ENCODE measurements at regions not wholly inside any gene's neighbourhood (a gene's known extent, or its start where the extent isn't known, plus 50 kb on each side); places are given as distances from the start of the nearest gene placed in this dataset.
"Not testable (repeated sequence)": the region's sequence is repeated elsewhere in the genome, so short reads cannot be mapped to it uniquely, and the experiment has no call there.

- not testable (repeated sequence) for DNase-seq
These were observed 260.9 kb downstream of the BLID start for GRCh38 chr11:121855138-121855537.

GRCh38 chr11:121844016-121844415 lies 272.0 kb downstream of the BLID start:
- no peak for DNase-seq

- no peak for DNase-seq
These were observed 273.8 kb downstream of the BLID start for GRCh38 chr11:121842192-121842585.

- no peak for DNase-seq
These were observed 274.4 kb downstream of the BLID start for GRCh38 chr11:121841487-121842191.

DNA sequence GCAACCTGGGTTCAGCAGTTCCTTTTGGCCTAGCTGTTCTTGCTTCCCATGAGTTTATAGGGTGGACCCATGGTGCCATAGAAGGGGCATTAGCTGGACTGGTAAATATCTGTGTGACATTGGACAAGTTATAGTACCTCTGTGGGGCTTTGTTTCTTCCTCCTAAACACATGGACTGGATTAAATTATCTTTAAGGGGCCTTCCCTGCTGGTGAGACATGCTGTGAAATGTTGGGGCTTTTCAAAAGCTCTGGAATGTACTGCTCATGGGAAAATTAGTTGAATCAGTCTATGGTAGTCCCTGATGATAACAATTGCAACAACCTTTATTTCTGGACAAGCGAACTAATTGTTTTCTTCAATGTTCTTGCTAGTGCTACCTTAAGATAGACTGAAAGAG lies 276.2 kb downstream of the BLID start:
- DNase-seq = no peak

DNA sequence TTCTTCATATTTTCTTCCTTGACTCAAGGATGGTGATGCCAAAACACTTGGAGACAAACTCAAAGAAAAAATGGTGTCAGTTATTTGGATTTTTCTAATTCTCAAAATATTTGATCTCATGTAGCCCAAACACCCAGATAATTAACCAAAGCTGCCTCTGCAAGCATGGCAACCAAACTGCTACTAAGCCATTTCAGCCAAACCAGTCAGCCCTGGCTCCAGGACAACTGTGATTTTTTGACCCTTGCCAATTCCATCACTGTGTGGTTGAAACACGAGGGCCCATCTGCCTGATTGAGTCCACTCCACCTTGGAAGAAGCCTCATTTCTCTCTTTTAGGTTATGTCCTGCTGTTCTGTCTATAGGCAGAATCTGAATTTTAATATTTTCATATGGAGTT lies 277.4 kb downstream of the BLID start:
- DNase-seq = no peak

GRCh38 chr11:121833970-121834369 lies 282.0 kb downstream of the BLID start:
- no peak for DNase-seq

DNA sequence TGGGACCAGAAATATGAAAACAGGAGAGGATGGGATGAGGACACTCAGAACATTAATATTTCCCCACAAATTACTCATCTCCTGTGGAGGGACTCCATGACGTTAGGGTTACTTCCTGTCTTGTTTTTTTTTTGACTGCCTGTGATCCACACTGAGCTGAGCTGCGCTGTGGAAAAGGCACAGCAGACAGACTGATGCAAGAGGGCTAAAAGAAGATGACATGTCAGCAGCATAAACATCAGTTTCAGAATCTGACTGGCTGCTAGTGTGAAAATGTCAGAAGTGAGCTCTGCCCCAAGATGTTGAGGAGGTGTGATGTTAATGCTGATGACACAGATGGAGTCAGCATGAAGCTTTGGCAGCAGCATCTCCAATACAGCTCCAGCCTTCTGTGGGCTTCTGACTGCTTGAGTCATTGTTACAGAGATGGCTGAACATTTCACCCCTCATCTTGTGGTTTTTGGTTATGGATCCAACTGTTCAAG lies 286.8 kb downstream of the BLID start:
- DNase-seq = peak; percentile 81

DNA sequence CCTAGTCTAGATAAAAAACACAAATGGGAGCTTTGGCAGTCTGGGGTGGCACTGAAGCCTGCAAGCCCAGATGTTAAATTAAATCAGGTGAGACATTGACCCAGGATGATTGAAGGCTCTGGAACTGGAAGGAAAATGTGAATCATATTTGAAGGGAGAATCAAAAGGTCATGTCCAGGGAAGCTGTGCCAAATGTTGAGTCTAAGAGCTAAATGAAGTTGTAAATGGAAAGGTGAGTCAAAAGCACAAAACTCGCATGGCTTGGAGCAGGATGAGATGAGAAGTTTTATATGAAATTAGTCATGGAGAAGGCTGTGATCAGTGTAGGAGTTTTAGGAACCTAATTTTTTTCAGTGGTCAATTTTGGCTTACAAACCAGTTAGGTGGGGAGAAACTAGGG lies 301.1 kb downstream of the BLID start:
- DNase-seq = no peak

GRCh38 chr11:121814296-121814695 lies 301.7 kb downstream of the BLID start:
- no peak for DNase-seq

GRCh38 chr11:121810291-121810690 lies 305.7 kb downstream of the BLID start:
- DNase-seq = no peak

GRCh38 chr11:121808096-121808495 lies 307.9 kb downstream of the BLID start:
- DNase-seq = no peak

DNA sequence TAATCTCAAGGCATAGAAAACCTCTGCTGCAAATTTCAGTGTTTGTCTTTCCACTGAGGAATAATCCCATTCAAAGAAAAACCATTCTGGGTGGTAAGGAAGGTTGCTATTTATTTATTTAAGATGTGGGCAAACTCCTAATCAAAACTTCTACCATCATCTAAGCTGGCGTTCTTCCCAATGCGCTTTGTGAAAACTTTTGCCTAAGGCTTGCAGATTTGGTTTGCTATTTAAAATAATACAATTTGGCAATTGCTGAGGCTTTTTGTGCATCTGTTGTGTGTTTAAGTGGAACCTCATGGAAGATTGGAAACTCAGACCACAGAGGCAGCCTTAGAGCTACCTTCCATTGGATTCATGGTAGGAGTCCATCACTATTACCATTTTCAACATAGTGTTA lies 309.0 kb downstream of the BLID start:
- no peak for DNase-seq

- DNase-seq = no peak
These were observed 313.5 kb downstream of the BLID start for GRCh38 chr11:121802542-121802941.

GRCh38 chr11:121801781-121802180 lies 314.2 kb downstream of the BLID start:
- no peak for DNase-seq

GRCh38 chr11:121801394-121801748 lies 314.6 kb downstream of the BLID start:
- DNase-seq = no peak

DNA sequence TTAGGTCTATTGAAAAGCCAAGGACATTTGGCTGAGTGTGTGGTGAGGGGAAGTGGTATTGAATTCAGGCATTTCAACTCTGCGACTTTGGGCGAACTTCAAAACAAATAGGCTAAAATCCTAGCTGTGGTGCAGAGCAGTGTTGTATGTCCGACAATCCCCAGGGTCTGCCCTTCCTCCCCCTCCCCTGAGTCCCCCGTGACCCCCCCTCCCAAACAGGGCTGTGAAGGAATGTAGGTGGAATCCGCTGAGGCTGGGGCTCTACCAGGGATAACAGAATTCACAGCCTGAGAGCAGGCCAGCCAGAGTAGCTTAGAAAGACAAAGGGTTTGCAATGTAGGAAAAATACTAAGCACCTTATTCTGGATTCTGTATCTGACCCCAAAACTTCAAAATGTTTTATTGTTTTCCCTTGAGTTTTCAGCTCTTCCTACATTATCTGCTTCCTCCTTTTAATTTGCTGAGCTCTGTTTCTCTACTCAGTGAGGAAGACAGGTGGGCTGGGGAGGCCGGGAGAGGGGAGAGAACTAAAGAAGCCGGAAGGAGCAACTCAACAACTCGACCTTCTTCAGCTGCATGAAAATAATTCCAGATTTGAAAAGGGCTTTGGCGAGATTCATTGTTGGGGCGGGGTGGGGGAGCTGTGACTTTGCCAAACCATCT lies 315.2 kb downstream of the BLID start:
- no peak for DNase-seq

DNA sequence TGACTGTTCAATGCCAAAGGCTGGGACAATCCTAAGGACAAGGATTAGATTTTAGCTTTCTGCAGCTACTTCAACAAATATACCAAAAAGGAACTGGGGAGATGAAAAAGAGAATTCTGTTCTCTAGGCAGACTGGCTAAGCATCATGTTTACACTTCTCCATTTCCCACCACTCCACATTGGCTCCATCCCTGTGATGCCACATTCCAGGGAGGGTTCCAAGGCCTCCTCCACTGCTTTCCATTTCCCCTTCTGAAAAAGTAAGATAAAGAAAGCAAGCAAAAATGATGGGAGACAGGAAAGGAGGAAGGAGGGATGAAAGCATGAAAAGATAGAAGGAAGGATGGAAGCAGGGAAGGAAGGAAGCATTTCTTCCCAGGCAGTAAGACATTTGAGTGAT lies 315.8 kb downstream of the BLID start:
- no peak for DNase-seq

DNA sequence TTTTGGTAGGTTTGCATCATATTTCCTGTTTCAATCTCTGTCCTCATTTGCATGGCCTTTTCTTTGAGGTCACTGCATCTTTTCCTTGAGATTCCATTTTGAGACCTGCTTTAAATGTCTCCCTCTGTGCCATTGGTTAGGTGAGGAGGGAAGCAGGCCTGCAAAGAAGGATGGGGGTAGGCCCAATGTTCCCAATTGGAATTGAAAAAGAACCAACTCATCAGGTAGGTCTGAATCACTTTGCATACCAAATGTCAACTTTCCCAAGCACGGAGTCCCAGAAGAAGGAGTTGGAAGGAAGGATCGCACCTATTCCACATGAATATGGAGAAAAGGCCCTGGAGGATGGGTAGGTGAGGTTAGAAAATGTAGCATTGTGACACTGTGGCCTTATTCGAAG lies 318.5 kb downstream of the BLID start:
- no peak for DNase-seq

DNA sequence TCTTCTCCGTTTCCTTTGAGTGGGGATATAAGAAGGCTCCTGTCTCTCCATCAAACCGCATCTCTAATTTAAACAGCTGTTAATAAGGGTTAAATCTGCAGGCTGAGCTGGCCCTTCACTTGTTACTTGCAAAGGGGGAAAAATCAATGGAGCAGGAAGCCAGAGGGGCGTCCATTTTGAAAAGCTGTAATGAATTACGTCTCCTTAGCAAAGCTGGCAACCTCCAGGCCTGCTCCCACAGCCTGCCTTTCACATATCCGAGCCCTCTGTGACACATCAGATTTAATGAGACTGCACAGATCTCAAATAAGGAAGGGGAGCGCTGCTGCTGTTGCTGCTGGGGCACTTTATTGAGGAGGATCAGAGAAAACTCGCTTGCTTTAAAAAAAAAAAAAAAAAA lies 320.8 kb downstream of the BLID start:
- no peak for DNase-seq

GRCh38 chr11:121794671-121795141 lies 321.3 kb downstream of the BLID start:
- no peak for DNase-seq

GRCh38 chr11:121793916-121794315 lies 322.1 kb downstream of the BLID start:
- DNase-seq = no peak

DNA sequence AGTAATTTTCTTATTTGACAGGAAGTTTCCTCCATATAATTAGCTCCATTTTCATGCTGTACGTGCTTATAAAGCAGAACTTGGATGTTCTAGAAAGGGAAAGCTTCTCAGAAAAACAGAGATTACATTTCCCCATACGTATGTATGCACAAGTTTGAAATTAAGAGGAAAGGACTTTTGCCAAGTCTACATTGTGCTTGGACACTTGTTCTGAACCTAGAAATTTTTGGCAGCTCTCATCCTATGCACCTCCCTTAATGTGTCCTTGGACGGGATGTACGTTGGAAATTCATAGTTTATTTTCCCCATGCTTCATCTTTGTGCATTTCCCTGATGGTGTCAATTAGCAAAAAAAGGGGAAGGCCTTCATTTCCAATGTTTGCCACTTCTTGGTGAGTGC lies 322.7 kb downstream of the BLID start:
- peak; percentile 15 for DNase-seq

- no peak for DNase-seq
These were observed 323.8 kb downstream of the BLID start for GRCh38 chr11:121792185-121792584.

DNA sequence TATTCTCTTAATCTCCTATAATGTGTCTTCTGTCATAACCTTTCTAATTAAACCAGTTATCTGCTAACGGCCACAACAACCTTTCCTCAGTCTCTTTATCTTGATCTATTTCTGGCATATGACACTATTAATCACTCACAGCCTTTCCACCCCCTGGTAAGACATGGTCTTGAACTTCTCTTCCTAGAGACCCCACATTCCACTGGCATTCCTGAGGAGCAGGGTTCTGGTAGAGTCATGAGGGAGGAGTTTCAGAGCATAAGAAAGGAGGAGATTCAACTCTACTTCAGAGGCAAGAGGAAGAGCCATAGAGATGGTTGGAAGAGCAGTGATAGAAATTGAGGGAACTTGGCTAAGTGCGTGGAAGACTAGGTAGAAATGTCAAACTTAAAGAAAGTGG lies 325.6 kb downstream of the BLID start:
- no peak for DNase-seq

All from inflammatory macrophage treated with lipopolysaccharide for 4 hours (primary cell).